Left hindlimb (tissue), 1 donor: ENCODE measurements at regions not wholly inside any gene's neighbourhood (a gene's known extent, or its start where the extent isn't known, plus 50 kb on each side); places are given as distances from the start of the nearest gene placed in this dataset.
A peak's percentile ranks its signal among the peaks of the same experiment; 100 is the strongest.

Experiments used
- DNase-seq: peaks from one replicate; pipeline ENCODE4 v3.0.0-alpha.2; 2018

- peak; percentile 69 for DNase-seq
These were observed 279.1 kb upstream of the THRB start for GRCh38 chr3:24773798-24774197.

GRCh38 chr3:24780991-24781390 is 286.3 kb upstream of the THRB start:
- no peak for DNase-seq

- DNase-seq: no peak
These were observed 286.8 kb upstream of the THRB start for GRCh38 chr3:24781454-24781853.

GRCh38 chr3:24793896-24794295 is 299.2 kb upstream of the THRB start:
- no peak for DNase-seq

- no peak for DNase-seq
These were observed 308.0 kb upstream of the THRB start for GRCh38 chr3:24802614-24803013.

GRCh38 chr3:24804095-24804494 is 309.4 kb upstream of the THRB start:
- no peak for DNase-seq

GRCh38 chr3:24810881-24811280 is 316.2 kb upstream of the THRB start:
- DNase-seq: no peak

GRCh38 chr3:24812116-24812515 is 317.5 kb upstream of the THRB start:
- no peak for DNase-seq

GRCh38 chr3:24818055-24818454 is 323.4 kb upstream of the THRB start:
- no peak for DNase-seq

- DNase-seq: no peak
These were observed 333.4 kb upstream of the THRB start for GRCh38 chr3:24828011-24828410.

- DNase-seq: no peak
These were observed 333.9 kb upstream of the THRB start for GRCh38 chr3:24828551-24828950.

- DNase-seq: peak; percentile 79
These were observed 334.4 kb upstream of the THRB start for GRCh38 chr3:24829011-24829581.

- peak; percentile 52 for DNase-seq
These were observed 335.1 kb upstream of the THRB start for GRCh38 chr3:24829629-24830229.

GRCh38 chr3:24830230-24831152 is 335.8 kb upstream of the THRB start:
- peak; percentile 64 for DNase-seq

GRCh38 chr3:24831221-24831620 is 336.6 kb upstream of the THRB start:
- no peak for DNase-seq

GRCh38 chr3:24832891-24833290 is 338.2 kb upstream of the THRB start:
- DNase-seq: no peak

GRCh38 chr3:24834442-24834841 is 339.8 kb upstream of the THRB start:
- DNase-seq: no peak

- DNase-seq: no peak
These were observed 340.9 kb upstream of the THRB start for GRCh38 chr3:24835510-24835909.

GRCh38 chr3:24837601-24838000 is 343.0 kb upstream of the THRB start:
- DNase-seq: no peak

- no peak for DNase-seq
These were observed 343.9 kb upstream of the THRB start for GRCh38 chr3:24838533-24838932.

- DNase-seq: no peak
These were observed 349.3 kb upstream of the THRB start for GRCh38 chr3:24843955-24844354.

- DNase-seq: no peak
These were observed 351.0 kb upstream of the THRB start for GRCh38 chr3:24845524-24846155.

- no peak for DNase-seq
These were observed 351.7 kb upstream of the THRB start for GRCh38 chr3:24846286-24846860.
